ENCODE measurements at regions not wholly inside any gene's neighbourhood (a gene's known extent, or its start where the extent isn't known, plus 50 kb on each side); places are given as distances from the start of the nearest gene placed in this dataset.
A peak's percentile ranks its signal among the peaks of the same experiment; 100 is the strongest.

GRCh38 chr4:64158648-64159326, 250.5 kb downstream of the TECRL start:
- TF ChIP-seq, protein P1, sequence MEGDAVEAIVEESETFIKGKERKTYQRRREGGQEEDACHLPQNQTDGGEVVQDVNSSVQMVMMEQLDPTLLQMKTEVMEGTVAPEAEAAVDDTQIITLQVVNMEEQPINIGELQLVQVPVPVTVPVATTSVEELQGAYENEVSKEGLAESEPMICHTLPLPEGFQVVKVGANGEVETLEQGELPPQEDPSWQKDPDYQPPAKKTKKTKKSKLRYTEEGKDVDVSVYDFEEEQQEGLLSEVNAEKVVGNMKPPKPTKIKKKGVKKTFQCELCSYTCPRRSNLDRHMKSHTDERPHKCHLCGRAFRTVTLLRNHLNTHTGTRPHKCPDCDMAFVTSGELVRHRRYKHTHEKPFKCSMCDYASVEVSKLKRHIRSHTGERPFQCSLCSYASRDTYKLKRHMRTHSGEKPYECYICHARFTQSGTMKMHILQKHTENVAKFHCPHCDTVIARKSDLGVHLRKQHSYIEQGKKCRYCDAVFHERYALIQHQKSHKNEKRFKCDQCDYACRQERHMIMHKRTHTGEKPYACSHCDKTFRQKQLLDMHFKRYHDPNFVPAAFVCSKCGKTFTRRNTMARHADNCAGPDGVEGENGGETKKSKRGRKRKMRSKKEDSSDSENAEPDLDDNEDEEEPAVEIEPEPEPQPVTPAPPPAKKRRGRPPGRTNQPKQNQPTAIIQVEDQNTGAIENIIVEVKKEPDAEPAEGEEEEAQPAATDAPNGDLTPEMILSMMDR (conservative IDR thresholded peaks at IDR 0.05), result peak; percentile 85
- no peak for TF ChIP-seq ZFX (IDR thresholded peaks at IDR 0.05)
- H3K27ac ChIP-seq, result no peak overlapping the region

DNA sequence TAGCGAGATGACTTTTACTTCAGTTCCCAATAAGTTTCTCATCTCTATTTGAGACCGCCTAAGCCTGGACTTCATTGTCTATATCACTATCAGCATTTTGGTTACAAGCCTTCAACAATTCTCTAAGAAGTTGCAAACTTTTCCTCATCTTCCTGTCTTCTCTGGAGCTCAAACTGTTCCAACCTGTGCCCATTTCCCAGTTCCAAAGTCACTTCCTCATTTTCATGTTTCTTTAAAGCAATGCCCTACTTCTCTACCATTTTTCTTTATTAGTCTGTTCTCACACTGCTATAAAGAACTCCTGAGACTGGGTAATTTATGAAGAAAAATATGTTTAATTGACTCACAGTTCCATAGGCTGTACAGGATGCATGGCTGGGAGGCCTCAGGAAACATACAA, 251.9 kb downstream of the TECRL start:
- no peak for TF ChIP-seq ZFX (IDR thresholded peaks at IDR 0.05)
- TF ChIP-seq, protein P1 (conservative IDR thresholded peaks at IDR 0.05), result no peak
- H3K27ac ChIP-seq, result no peak overlapping the region

DNA sequence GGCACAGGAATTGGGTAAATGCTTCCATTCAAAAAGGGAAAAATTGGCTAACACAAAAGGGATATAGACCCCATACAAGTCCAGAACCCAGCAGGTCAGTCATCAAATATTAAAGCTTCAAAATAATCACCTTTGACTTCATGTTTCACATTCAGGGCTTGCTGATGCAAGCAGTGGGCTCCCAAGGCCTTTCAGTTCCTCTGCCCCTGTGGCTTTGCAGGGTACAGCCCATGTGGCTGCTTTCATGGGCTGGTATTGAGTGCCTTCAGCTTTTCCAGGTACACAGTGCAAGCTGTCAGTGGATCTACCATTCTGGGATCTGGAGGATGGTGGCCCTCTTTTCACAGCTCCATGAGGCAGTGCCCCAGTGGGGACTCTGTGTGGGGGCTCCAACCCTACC, 253.0 kb downstream of the TECRL start:
- no peak overlapping the region for H3K27ac ChIP-seq
- no peak for TF ChIP-seq ZFX (IDR thresholded peaks at IDR 0.05)

- no peak for TF ChIP-seq ZFX (IDR thresholded peaks at IDR 0.05)
- TF ChIP-seq, protein P1 (conservative IDR thresholded peaks at IDR 0.05), result no peak
- H3K27ac ChIP-seq, result no peak overlapping the region
These were observed 263.2 kb downstream of the TECRL start for GRCh38 chr4:64146030-64146429.

DNA sequence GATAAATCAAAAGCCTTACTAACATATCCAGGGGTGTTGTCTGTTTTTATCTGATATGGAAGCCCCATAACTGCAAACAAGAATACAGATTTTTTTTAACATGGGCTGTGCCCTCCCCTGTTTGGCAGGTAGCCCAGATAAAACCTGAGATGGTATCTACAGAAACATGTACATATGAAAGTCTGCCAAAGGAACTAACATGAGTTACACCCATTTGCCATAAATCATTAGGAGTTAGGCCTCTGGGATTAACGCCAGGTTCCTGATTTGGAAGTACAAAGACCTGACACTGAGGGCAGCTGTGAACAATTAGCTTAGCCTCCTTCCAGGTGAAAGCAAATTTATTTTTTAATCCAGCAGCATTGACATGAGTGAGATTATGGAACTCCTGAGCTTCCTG, 264.3 kb downstream of the TECRL start:
- TF ChIP-seq, protein P1 (conservative IDR thresholded peaks at IDR 0.05), result no peak
- no peak for TF ChIP-seq ZFX (IDR thresholded peaks at IDR 0.05)
- H3K27ac ChIP-seq, result no peak overlapping the region

DNA sequence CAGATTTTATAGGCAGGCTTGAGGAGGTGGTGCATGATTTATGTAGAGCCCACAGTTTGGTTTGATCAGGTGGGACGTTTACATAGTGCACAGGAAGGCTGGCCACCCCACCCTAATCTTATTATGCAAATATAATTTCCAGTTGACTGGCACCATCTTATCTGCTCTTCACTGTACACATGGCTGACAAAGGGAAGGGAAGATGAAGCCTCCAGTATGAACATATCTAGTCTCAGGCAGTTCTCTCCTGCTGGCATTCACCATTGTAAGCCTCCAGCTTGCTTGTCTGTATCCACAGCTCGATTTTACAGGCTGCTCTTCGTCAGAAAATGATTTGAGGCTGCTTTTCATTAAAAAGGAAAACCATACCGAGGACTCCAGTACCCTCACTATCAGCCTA, 278.3 kb downstream of the TECRL start:
- TF ChIP-seq ZFX (IDR thresholded peaks at IDR 0.05), result no peak
- TF ChIP-seq, protein P1 (conservative IDR thresholded peaks at IDR 0.05), result no peak
- no peak overlapping the region for H3K27ac ChIP-seq

DNA sequence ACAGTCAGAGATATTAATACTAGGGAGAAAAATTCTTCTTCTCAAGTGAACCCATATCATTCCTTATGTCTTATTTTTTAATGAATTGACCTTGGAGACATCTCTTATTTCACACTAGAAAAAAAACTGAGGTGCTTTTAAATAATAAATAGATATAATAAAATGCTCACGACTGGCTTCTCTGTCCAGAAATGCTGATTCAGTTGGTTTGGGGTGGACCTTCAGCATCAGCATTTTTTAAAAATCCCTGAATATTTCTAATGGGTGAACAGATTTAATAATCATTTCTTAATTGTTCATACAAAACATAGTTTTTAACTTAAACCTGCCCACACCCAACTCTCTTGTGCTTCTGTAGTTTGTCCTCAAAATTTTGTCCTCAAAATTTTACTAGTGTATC, 283.9 kb downstream of the TECRL start:
- H3K27ac ChIP-seq, result no peak overlapping the region
- no peak for TF ChIP-seq ZFX (IDR thresholded peaks at IDR 0.05)
- TF ChIP-seq, protein P1 (conservative IDR thresholded peaks at IDR 0.05), result no peak

GRCh38 chr4:64121803-64122202, 287.4 kb downstream of the TECRL start:
- TF ChIP-seq, protein P1 (conservative IDR thresholded peaks at IDR 0.05), result no peak
- no peak for TF ChIP-seq ZFX (IDR thresholded peaks at IDR 0.05)
- no peak overlapping the region for H3K27ac ChIP-seq

Measured in C4-2B (cell line).